ENCODE measurements at regions not wholly inside any gene's neighbourhood (a gene's known extent, or its start where the extent isn't known, plus 50 kb on each side); places are given as distances from the start of the nearest gene placed in this dataset.
"Not testable (repeated sequence)": the region's sequence is repeated elsewhere in the genome, so short reads cannot be mapped to it uniquely, and the experiment has no call there.

GRCh38 chr2:111506936-111507335 lies 377.1 kb downstream of the ANAPC1 start:
- not testable (repeated sequence) for TF ChIP-seq EZH2phosphoT487 (IDR thresholded peaks at IDR 0.05; ENCODE audit: insufficient read depth, low read depth); EZH2 (IDR thresholded peaks at IDR 0.05; ENCODE audit: insufficient read depth, poor library complexity, severe bottlenecking)

All from GM23248 (cell line).